C1 segment of cervical spinal cord (tissue), 14 donors: ENCODE measurements at regions not wholly inside any gene's neighbourhood (a gene's known extent, or its start where the extent isn't known, plus 50 kb on each side); places are given as distances from the start of the nearest gene placed in this dataset.

Experiments
- DNase-seq, 14 donors: peaks; one replicate each; lab custom pipeline; 2025; lab: John Stamatoyannopoulos, UW

GRCh38 chr9:93730648-93731047, 154.3 kb downstream of the PHF2 start:
- DNase-seq: no peak

- DNase-seq: no peak
These were observed 153.8 kb downstream of the PHF2 start for GRCh38 chr9:93730217-93730616.
